Astrocyte (in vitro differentiated cells and primary cell): ENCODE measurements at regions not wholly inside any gene's neighbourhood (a gene's known extent, or its start where the extent isn't known, plus 50 kb on each side); places are given as distances from the start of the nearest gene placed in this dataset.

Experiments used
- EZH2 ChIP-seq: IDR thresholded peaks from 2 replicates; pipeline ENCODE4 v1.6.1; 2012; ENCODE audit warnings: mild to moderate bottlenecking, low read length, inconsistent platforms; ENCODE audit not compliant: insufficient read depth
- TF ChIP-seq, protein P1 (sequence below): IDR thresholded peaks from 2 replicates; pipeline ENCODE4 v1.5.1; 2011; ENCODE audit warnings: low read depth, mild to moderate bottlenecking, inconsistent platforms, low read length, moderate library complexity; ENCODE audit not compliant: insufficient read depth

DNA sequence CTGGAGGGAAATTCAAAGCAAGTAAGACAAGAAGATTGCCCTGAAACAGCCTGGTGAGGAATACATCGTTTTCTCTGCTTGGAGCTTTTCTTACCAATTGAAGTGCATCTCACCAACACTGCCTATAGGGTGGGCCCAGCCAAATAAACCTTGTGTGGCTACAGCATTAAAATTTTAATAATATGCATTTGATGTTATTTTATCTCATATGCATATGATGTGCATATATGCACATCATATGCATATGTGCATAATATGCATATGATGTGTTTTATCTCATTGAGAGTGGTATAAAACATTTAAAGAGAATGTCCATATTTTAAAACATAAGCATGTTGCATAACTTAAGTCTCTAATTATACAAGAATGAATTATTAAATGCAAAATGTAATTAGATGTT, 328.6 kb upstream of the ARID1B start:
- TF ChIP-seq, protein P1, sequence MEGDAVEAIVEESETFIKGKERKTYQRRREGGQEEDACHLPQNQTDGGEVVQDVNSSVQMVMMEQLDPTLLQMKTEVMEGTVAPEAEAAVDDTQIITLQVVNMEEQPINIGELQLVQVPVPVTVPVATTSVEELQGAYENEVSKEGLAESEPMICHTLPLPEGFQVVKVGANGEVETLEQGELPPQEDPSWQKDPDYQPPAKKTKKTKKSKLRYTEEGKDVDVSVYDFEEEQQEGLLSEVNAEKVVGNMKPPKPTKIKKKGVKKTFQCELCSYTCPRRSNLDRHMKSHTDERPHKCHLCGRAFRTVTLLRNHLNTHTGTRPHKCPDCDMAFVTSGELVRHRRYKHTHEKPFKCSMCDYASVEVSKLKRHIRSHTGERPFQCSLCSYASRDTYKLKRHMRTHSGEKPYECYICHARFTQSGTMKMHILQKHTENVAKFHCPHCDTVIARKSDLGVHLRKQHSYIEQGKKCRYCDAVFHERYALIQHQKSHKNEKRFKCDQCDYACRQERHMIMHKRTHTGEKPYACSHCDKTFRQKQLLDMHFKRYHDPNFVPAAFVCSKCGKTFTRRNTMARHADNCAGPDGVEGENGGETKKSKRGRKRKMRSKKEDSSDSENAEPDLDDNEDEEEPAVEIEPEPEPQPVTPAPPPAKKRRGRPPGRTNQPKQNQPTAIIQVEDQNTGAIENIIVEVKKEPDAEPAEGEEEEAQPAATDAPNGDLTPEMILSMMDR, result no peak
- no peak for TF ChIP-seq EZH2
